GM19043 (cell line): ENCODE measurements at regions not wholly inside any gene's neighbourhood (a gene's known extent, or its start where the extent isn't known, plus 50 kb on each side); places are given as distances from the start of the nearest gene placed in this dataset.
A peak's percentile ranks its signal among the peaks of the same experiment; 100 is the strongest.

Source experiments
- ATAC-seq: cut with Tn5 transposase; IDR thresholded peaks from one replicate; pipeline ENCODE4 v1.9.1; 2021; ENCODE audit warnings: low read depth; ENCODE audit not compliant: unreplicated experiment

GRCh38 chr3:117485841-117486240, 776.3 kb downstream of the TUSC7 start:
- ATAC-seq: no peak

- peak; percentile 46 for ATAC-seq
These were observed 777.4 kb downstream of the TUSC7 start for GRCh38 chr3:117486719-117487716.

GRCh38 chr3:117488983-117489382, 779.4 kb downstream of the TUSC7 start:
- no peak for ATAC-seq

GRCh38 chr3:117489663-117490079, 780.1 kb downstream of the TUSC7 start:
- ATAC-seq: no peak

- no peak for ATAC-seq
These were observed 781.1 kb downstream of the TUSC7 start for GRCh38 chr3:117490716-117491115.

- no peak for ATAC-seq
These were observed 786.0 kb downstream of the TUSC7 start for GRCh38 chr3:117495620-117496019.

GRCh38 chr3:117499189-117499870, 789.8 kb downstream of the TUSC7 start:
- ATAC-seq: no peak

GRCh38 chr3:117507958-117508357, 798.4 kb downstream of the TUSC7 start:
- no peak for ATAC-seq

- no peak for ATAC-seq
These were observed 800.3 kb downstream of the TUSC7 start for GRCh38 chr3:117509858-117510257.

GRCh38 chr3:117510396-117510795, 800.8 kb downstream of the TUSC7 start:
- ATAC-seq: no peak

GRCh38 chr3:117512975-117513374, 803.4 kb downstream of the TUSC7 start:
- ATAC-seq: no peak

- no peak for ATAC-seq
These were observed 805.7 kb downstream of the TUSC7 start for GRCh38 chr3:117515309-117515708.

- ATAC-seq: no peak
These were observed 808.8 kb downstream of the TUSC7 start for GRCh38 chr3:117518364-117518763.

- ATAC-seq: no peak
These were observed 810.2 kb downstream of the TUSC7 start for GRCh38 chr3:117519776-117520175.

GRCh38 chr3:117520582-117520981, 811.0 kb downstream of the TUSC7 start:
- ATAC-seq: no peak

GRCh38 chr3:117523418-117523817, 813.8 kb downstream of the TUSC7 start:
- ATAC-seq: no peak

- no peak for ATAC-seq
These were observed 815.3 kb downstream of the TUSC7 start for GRCh38 chr3:117524890-117525289.

GRCh38 chr3:117526470-117527079, 817.0 kb downstream of the TUSC7 start:
- peak; percentile 48 for ATAC-seq

- ATAC-seq: no peak
These were observed 817.8 kb downstream of the TUSC7 start for GRCh38 chr3:117527346-117527745.

- no peak for ATAC-seq
These were observed 819.1 kb downstream of the TUSC7 start for GRCh38 chr3:117528688-117529087.

GRCh38 chr3:117531078-117531767, 821.6 kb downstream of the TUSC7 start:
- no peak for ATAC-seq
